ENCODE measurements at regions not wholly inside any gene's neighbourhood (a gene's known extent, or its start where the extent isn't known, plus 50 kb on each side); places are given as distances from the start of the nearest gene placed in this dataset.
A peak's percentile ranks its signal among the peaks of the same experiment; 100 is the strongest.

DNA sequence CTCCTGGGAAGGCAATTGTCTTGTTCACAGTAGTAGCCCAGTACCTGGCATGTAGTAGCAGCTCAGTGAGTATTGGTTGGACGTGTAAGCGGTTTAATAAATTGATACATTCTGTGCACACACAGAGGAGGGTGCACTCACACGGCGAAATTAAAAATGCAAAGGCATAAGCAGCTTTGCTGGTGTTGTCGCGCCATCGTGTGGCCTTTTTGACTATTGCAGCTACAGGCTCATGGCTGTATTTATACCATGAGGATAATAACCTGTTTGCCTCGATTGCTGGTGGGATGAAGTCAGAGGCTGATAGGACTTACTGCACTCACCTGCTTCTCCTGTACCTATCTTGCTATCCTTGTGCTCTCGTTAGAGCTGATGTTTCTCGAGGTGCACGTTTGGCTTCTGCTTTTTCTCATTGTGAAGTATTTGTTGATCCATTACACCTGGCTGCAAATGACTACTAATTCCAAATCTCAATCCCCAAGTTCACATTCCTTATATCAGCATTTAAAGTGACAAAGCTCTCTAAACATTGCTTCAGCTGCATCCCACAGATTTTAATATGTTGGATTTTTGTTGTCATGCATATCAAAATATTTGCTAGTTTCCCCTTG is 61.5 kb downstream of the TBXT start:
- DNase-seq: peak; percentile 62

DNA sequence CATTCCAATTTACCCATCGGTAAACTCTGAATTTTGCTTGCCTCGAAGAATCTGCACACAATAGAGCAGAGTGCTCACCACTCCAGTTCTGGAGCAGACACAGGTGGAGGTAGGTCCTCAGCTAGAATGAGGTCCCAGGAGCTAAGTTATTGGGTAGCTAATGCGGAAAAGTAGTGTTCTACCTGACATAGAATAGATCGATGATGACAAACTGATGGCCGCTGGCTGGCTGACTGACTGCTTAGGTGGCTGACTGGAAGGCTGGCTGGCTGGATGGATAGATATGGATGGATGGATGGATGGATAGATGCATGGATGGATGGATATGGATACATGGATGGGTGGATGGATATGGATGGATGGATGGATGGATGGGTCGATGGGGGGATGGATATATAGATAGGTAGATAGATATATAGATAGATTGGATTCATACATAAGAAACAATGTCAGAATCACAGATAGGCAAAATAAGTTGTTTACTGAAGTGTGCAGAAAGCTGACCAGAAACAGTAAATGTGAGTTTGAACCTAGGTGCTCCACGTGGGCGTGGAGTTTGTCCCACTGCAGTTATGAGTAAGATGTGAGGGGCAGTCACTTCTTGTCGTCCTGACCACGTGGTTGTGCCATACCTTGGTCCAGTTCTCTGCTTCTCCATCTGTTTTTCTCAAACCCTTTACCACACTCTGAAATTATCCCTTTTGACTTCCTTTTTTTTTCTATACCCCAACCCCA is 62.1 kb downstream of the TBXT start:
- no peak for DNase-seq

DNA sequence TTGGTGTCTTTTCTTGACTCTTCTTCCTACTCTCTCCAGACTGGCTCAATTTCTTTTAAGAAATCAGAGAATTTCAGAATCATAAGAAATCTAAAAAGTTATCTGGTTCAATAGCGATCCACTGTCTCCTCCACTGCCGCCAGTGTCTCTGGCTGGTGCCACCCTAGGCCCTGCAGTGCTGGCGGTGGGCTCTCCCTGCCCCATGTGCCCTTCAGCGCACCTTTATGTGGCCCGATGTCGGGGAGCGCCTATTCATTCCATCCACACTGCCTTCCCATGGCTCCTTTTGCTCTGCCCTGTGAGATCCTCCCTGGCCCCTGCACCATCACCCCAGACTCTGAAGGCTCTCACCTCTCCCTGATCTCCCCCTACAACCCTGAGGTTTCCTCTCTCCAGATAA is 62.8 kb downstream of the TBXT start:
- DNase-seq: no peak

DNA sequence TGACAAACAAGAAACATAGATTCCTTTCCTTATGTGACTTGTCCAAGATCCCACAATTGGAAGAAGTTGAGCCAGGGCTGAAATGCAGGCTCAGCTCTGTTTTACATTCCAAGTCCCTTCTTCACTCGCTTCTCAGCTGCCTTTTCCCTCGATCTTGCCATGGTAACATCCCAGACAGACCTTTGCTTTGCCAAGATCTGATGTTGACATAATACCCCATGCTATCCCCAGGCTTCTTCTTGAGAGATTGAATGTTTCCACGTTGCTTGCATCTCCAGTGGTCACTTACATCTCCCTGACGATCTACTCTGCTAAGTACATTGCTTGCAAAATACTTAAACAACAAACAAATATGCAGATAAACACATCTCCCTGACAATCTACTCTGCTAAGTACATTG is 63.5 kb downstream of the TBXT start:
- no peak for DNase-seq

DNA sequence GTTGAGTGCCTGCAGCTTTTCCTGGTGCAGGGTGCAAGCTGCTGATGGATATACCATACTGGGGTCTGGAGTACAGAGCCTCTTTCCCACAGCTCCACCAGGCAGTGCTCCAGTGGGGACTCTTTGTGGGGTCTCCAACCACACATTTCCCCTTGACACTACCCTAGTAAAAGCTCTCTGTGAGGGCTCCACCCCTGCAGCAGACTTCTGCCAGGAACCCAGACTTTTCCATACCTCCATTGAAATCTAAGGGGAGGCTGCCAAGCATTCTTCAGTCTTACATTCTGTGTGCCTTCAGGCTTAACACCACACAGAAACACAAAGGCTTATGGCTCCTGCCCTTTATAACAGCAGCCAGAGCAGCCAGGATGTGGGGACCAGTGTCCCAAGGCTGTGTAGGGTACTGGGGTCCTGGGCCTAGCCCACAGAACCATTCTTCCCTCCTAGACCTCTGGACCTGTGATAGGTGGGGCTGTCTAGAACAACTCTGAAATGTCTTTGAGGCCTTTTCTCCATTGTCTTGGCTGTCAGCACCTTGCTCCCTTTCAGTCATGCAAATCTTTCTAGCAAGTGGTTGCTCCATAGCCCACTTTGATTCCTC is 65.7 kb downstream of the TBXT start:
- no peak for DNase-seq

DNA sequence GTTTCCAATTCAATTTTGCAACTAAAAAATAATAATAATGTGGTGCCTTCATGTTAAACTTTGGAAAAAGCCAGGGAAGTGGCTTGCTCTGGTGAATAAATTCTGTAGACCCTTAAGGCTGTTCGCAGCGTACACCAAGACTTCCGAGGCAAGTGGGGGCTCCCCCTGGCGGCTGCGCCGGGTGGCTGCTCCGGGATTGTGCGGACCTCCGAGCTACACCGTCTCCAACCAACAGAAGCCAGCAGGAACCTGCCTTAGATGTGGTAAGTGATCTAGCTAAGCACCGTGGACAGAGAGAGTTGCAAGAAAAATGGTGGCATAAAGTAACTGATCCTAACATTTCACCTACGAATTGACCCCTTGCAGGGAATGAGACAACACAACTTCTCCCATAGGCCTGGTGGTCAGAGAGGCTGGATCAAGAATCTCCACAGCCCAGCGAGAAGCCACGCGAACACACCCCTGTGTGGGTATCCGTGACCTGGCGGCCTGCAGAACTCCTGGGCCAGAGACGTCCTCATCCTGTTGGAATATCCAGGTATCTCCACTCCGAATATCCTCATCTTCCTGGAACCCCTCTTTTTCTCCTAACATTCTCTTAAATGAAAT is 69.6 kb downstream of the TBXT start:
- DNase-seq: peak; percentile 11

DNA sequence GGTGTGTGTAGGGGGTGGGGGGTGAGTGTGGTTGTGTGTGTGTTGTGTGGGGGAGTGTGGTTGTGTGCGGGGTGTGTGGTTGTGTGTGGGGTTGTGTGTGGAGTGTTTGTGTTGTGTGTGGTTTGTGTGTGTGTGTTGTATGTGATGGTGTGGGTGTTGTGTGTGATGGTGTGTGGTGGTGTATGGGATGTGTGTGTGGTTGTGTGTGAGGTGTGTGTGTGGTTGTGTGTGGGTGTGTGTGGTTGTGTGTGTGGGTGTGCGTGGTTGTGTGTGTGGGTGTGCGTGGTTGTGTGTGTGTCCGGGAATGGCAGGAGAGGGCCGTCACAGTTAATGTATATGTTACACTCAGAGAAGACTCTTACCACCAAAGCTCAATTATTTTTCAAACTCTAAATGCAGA is 79.8 kb downstream of the TBXT start:
- DNase-seq: no peak

DNA sequence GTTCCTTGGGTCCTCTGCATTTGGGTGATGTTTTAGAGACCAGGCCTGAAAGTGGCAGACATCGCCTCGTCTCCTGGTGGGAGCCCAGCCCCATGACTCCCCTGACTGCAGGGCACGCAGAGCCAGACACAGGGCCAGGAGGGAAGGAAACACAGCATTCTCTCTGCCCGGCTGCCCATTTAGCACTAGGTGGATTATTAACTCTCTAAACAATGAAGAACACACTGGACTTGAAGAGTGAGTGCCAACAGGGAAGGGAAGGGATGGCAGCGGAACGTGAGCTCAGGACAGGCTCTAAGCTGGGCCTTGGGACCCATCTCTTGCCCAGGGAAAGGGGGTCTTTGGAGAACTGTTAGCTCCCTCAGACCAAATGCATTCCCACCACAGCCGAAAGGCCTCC is 80.4 kb downstream of the TBXT start:
- DNase-seq: no peak

DNA sequence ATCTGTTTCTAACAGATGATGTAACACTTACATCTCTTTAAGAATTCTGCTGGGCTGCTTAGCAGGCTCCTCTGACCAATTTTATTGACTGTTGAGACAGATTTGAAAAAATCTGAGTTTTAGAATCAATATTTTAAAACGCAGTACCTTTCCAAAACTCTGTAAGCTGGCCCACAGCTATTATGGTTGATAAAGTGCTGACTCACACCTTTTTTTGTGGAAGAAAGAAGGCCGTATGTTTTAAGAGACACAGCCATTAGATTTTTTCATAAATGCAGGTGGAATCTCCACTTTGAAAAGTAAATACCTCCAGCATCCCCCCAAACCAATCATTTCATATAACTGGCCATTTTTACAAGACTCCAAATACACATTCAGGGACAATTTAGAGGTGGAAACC is 82.2 kb downstream of the TBXT start:
- no peak for DNase-seq

DNA sequence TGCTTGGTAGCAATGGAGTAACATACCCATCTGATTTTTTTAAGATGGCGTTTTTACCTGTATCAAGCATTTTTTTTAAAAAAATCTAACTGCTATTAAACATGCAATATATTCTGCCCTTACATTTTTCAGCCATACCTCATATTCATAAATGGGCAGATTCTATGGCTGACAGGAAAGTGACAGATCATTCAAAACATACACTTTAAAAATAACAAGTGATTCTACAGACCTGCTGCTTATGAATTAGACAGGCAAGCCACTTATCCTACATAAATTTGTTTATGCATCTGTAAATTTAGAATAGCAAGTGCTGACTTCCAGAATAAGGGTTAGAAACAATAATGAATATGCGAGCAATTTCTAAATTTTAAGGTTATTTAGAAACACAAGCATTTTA is 82.7 kb downstream of the TBXT start:
- DNase-seq: no peak

DNA sequence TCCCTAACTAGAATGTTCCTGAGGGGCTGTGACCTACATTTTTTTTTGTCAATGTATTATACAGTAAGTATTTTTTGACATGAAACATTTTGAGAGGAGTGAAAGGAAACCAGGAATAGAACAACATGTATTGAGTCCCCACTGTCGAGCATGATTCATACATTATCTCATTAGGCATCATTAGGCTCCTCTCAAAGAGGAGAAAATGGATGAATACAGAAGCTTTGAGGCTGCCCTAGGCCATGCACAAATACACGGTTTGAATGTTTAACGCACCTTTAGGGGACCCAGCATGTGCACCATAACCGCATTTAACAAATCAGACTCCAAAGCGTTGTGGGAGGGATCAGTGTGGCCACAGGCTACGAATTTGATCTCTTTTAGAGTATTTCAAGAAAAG is 87.8 kb downstream of the TBXT start:
- no peak for DNase-seq

DNA sequence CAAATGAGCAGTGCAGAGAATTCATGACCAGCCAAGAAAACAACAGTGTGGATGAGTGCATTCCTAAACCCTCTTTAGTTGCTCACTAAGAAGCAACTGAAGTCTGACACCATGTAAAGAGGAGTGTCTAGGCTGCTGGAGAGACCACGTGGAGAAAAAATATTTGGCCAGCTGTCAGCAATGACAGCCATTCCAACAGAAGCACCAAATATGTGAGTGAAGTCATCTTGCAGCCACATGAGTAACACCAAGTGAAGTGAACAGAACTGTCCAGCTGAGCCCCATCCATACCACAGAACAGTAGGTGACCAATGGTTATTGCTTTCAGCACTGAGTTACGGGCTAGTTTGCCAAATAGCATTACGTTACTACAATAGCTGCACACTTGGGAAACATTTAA is 89.4 kb downstream of the TBXT start:
- DNase-seq: no peak

DNA sequence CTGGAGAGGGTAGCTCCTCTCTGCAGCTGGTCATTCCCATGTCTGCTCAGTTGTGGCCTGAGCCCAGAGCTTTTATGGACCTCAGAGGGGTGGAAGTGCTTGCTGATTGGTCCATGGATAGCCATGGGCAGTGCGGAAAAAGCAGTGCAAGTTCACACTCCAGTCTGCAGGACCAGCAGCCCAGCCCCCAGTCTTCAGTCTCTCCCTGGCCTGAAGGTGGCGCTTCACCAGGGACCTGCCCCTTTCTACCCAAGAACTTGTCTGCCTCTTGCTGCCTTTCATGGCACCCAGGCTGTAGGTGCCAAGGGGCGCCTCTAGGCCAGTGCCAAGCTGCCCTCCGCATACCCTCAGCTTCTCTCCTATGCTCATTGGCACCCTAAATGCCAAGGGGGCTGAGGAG is 91.0 kb downstream of the TBXT start:
- no peak for DNase-seq

DNA sequence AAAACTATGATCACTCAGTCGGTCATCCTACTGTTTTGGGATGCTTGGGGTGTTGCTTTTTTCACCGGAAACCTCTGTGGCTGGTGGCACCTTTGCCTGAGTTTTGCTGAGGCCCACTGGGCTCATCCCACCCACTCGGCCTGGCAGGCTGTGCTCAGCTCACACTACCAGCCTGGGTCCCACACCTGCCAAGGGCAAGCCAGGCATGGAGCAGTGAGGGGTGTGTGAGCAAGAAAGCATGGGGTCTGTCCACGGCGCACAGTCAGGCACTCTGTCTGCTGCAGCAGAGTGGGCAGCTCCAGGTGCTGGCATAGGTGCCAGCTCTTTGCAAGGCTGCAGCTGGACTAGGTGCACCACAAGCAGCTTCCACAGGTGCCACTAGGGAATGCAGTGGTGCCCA is 91.7 kb downstream of the TBXT start:
- no peak for DNase-seq

DNA sequence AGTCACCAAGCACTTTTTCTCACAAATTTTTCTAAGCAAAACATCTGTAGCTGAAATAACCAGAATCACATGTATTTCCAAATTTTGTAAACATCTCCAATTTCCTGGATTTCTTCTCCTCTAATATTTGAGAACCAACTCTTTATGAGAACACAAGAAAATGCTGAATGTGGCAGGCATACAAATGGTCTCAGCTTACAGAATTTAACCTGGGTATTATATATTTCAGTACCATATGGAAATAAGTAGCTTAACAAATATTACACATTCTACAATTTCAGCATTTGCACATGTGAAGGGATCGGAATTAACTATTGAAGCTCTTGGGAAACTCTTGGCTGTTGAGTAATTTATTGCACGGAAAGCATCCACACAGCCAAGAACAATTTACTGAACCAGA is 92.5 kb downstream of the TBXT start:
- DNase-seq: no peak

DNA sequence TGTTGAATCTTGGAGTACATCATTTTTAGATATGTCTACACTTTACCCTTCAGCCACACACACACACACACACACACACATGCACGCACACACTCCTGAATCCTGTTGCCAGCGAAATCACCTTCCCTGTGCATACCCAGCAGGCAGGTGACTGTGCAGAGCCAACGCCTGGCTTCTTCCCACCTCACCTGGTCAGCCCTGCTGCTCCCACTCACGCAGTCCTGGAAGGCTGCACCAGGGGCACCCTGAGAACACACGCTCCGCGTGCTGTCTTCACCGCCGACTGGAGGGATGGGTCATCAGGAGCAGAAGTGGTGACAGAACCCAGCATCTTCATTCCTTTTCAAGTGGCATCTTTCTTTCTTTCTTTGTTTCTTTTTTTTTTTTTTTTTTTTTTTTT is 94.6 kb downstream of the TBXT start:
- no peak for DNase-seq

DNA sequence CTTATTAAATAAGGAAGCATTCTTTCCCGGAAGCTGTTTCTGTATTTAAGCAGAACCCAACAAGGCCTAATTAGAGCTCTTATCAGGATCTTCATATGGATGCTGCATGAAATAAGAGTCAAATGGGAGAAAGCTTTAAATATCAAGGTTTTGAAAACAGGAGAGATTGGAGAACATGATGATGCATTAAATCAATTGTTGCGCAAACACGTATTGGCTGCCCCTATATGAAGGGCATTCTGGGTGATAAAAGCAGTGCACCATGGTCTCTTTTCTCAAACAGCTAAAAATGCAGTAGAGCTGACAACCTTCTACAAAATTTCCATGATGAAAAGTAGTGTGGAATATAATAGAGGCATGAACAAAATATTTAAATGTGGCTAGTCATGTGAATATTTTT is 98.9 kb downstream of the TBXT start:
- DNase-seq: no peak

DNA sequence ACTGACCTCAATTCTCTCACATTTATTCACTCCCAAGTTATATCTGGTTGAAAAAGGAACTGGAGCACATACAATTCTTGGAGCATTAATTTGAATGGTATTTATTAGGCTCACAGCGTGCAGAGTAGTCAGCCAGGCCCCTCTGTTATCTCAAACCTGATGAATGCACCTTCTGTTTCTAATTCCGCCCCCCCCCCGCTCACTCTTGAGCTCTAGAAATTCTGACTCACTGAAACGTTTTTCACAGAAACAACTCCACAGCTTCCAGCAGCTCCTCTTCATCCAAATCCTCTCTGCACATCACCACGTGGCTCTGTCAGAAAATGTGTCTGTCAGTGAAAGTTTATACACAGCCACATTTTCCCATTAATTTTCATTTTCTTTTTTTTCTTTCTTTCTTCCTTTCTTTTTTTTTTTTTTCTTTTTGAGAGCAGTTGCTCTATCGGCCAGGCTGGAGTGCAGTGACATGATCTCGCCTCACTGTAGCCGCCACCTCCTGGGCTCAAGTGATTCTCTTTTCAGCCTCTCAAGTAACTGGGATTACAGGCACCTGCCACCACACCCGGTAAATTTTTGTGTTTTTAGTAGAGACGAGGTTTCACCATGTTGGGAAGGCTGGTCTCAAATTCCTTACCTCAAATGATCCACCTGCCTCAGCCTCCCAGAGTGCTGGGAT is 109.4 kb downstream of the TBXT start:
- no peak for DNase-seq

DNA sequence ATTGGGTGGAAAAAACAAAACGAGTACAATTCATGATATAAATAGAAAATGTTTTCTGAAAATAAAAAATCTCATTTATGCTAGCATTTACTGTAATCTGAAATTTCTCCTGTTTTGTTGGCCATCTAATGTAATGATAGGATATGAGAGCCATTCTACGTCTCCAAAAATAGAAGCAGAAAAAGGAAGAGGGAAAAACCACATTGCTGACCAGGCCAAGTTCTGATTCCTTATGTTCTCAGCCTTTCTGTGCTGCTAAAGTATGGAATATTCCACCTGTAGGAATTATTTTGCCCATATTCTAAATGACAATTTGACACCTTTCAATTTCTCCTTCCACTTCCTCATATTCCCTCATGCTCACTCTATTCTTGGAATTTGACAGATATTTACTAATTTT is 110.2 kb downstream of the TBXT start:
- no peak for DNase-seq

DNA sequence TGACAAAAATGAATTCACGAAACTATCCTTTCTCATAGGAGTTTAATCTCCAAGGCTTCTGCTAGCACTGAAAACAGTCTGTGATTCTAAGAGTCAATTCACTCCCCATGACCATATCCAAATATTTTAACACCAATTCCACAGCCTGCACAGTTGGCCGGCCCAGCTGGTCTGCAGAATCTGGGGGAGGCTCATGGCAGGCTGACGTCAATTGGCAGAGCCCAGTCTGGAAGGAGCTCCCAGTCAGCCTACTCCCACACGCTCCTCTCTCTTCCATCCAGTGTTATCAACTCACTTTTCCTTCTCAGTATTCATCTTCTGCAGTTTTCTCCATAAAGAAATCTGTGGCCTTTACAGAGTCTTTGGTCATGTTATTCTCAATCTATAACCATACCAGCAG is 111.0 kb downstream of the TBXT start:
- DNase-seq: no peak

DNA sequence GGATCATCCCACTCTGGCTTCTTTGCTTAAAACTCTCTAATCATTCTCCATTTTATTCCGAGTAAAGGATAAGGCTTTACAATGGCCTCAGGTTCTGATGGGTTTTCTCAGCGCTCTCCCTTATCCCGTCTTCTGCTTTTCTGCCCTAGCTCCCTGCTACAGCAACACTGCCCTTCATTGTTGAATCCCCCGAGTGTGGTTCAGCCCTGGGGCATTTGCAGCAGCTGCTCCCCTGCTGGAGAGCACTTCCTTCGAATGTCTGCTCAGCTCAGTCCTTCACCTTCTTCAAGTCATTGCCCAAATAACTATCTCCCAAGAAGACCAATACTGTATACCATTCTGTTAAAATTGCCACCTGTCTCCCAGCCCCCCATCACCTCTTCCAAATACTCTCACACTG is 111.8 kb downstream of the TBXT start:
- DNase-seq: no peak

DNA sequence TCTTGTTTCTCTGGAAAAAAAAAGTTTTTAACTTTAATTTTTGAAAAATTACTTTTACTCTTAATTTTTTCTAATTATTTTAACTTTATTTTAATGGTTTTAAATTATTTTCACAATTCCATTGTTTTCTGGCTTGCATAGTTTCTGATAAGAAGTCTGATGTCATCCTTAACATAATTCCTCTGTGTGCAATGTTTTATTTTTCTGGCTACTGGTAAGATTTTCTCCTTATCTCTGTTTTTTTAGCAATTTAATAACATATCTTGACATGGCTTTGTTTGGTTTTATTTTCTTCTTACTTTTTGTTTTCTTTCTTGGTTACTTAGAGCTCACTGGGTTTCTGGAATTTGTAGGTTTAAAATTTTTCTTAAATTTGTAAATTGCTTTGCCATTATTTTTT is 114.8 kb downstream of the TBXT start:
- no peak for DNase-seq

DNA sequence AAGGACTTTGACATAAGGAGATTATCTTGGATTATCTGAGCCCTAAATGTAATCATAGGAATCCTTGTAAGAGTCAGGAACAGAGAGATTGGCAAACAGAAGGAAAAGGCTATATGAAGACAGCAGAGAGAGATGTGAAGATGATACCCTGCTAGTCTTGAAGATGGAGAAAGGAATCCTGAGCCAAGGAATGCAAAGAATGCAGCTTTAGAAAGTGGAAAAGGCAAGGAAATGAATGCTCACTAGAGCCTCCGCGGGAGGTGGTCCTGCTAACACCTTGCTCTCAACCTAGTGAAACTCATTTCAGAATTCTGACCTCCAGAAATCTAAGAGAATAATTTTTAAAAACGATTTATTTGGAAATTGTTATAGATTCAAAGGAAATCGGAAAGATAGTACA is 117.1 kb downstream of the TBXT start:
- DNase-seq: no peak

DNA sequence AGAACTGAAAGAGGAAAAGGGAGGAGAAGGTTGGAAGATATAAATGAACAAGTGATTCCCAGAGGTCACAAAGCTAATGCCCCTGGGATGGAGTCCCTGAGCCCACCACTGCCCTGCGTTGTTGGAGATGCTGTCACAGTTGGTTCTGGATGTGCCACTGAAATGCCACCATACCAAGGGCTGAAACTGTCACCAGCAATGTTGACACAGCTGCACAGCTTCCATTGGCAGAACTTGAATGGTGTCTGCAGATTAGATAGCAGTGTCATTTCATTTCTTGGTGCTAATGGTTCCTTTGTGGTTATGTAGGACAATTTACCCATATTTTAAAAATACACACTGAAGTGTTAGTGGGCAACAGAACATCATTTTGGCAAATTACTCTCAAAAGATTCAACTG is 120.7 kb downstream of the TBXT start:
- no peak for DNase-seq
